NCI-H526 treated with DMSO at 0.1 percent for 48 hours (cell line): ENCODE measurements at regions not wholly inside any gene's neighbourhood (a gene's known extent, or its start where the extent isn't known, plus 50 kb on each side); places are given as distances from the start of the nearest gene placed in this dataset.

Experiments used
- DNase-seq: peaks from one replicate; lab custom pipeline; 2025; lab: John Stamatoyannopoulos, UW

GRCh38 chr2:205902041-205902899 is 183.7 kb downstream of the INO80D start:
- no peak for DNase-seq

GRCh38 chr2:205901491-205901890 is 184.5 kb downstream of the INO80D start:
- no peak for DNase-seq

GRCh38 chr2:205898744-205899143 is 187.2 kb downstream of the INO80D start:
- DNase-seq, result no peak

GRCh38 chr2:205895981-205896655 is 189.9 kb downstream of the INO80D start:
- no peak for DNase-seq

- DNase-seq, result no peak
Observed at GRCh38 chr2:205892665-205893259, 193.2 kb downstream of the INO80D start.

- no peak for DNase-seq
Observed at GRCh38 chr2:205892251-205892655, 193.7 kb downstream of the INO80D start.

- DNase-seq, result no peak
Observed at GRCh38 chr2:205889114-205889513, 196.9 kb downstream of the INO80D start.

- no peak for DNase-seq
Observed at GRCh38 chr2:205887637-205888036, 198.3 kb downstream of the INO80D start.

- peak; percentile 62 for DNase-seq
Observed at GRCh38 chr2:205885492-205886099, 200.4 kb downstream of the INO80D start.

- no peak for DNase-seq
Observed at GRCh38 chr2:205883965-205884364, 201.7 kb downstream of the NRP2 start.

GRCh38 chr2:205882806-205883425 is 200.6 kb downstream of the NRP2 start:
- no peak for DNase-seq

GRCh38 chr2:205880048-205880447 is 197.7 kb downstream of the NRP2 start:
- DNase-seq, result no peak

GRCh38 chr2:205878999-205879762 is 196.9 kb downstream of the NRP2 start:
- DNase-seq, result no peak

GRCh38 chr2:205877496-205877895 is 195.2 kb downstream of the NRP2 start:
- DNase-seq, result no peak

- DNase-seq, result no peak
Observed at GRCh38 chr2:205876127-205876526, 193.8 kb downstream of the NRP2 start.

- DNase-seq, result no peak
Observed at GRCh38 chr2:205872716-205873115, 190.4 kb downstream of the NRP2 start.

- no peak for DNase-seq
Observed at GRCh38 chr2:205869439-205869838, 187.1 kb downstream of the NRP2 start.

GRCh38 chr2:205868773-205869333 is 186.6 kb downstream of the NRP2 start:
- DNase-seq, result no peak

GRCh38 chr2:205868053-205868452 is 185.8 kb downstream of the NRP2 start:
- no peak for DNase-seq

GRCh38 chr2:205867371-205867770 is 185.1 kb downstream of the NRP2 start:
- DNase-seq, result no peak

- peak; percentile 82 for DNase-seq
Observed at GRCh38 chr2:205865905-205866441, 183.7 kb downstream of the NRP2 start.
